Adipocyte (in vitro differentiated cells): ENCODE measurements at regions not wholly inside any gene's neighbourhood (a gene's known extent, or its start where the extent isn't known, plus 50 kb on each side); places are given as distances from the start of the nearest gene placed in this dataset.

Experiments used
- DNase-seq: peaks from one replicate; pipeline ENCODE4 v3.0.0-alpha.2; 2015; ENCODE audit warnings: low read depth
- H3K27me3 ChIP-seq: replicated peaks from 2 replicates; pipeline ENCODE4 v1.7.0; 2013; ENCODE audit warnings: mild to moderate bottlenecking, low read length, moderate library complexity; ENCODE audit not compliant: control insufficient read depth, insufficient read depth
- H3K36me3 ChIP-seq: 2 replicates; pipeline ENCODE4 v1.7.0; 2013; ENCODE audit warnings: low read length, mild to moderate bottlenecking, moderate library complexity; ENCODE audit not compliant: control insufficient read depth, insufficient read depth, severe bottlenecking
- H3K4me1 ChIP-seq: 2 replicates; pipeline ENCODE4 v1.7.0; 2013; ENCODE audit warnings: mild to moderate bottlenecking, low read length, moderate library complexity; ENCODE audit not compliant: control insufficient read depth, insufficient read depth
- H3K4me3 ChIP-seq: 2 replicates; pipeline ENCODE4 v1.7.0; 2013; ENCODE audit warnings: mild to moderate bottlenecking, low read length, moderate library complexity
- H3K9ac ChIP-seq: 2 replicates; pipeline ENCODE4 v1.7.0; 2013; ENCODE audit warnings: mild to moderate bottlenecking, low read length, moderate library complexity
- H3K9me3 ChIP-seq: 2 replicates; pipeline ENCODE4 v1.7.0; 2013; ENCODE audit warnings: mild to moderate bottlenecking, low read length, moderate library complexity; ENCODE audit not compliant: control insufficient read depth

DNA sequence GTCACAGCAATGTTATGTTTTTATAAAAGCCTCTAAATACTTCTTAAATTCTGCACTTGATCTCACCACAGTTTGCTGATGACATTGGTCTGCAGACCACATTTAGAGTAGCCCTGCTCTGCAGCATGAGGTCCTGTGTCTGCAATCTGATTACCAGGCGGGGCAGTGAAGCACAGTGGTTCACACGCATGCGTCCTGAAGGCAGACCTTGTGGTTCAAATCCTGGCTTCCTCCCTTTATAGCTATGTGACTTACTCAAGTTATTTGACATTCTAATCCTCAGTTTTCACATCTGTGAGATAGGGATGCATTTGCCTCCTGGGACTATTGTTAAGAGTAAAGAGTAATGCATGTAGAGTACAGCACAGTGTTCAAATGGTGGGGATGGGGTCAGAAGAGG is 50.3 kb downstream of the BMAL2 start:
- peak overlapping the region; percentile 58 for H3K9ac ChIP-seq
- H3K9me3 ChIP-seq: no peaks in the 10 kb centered on the region
- DNase-seq: no peak

DNA sequence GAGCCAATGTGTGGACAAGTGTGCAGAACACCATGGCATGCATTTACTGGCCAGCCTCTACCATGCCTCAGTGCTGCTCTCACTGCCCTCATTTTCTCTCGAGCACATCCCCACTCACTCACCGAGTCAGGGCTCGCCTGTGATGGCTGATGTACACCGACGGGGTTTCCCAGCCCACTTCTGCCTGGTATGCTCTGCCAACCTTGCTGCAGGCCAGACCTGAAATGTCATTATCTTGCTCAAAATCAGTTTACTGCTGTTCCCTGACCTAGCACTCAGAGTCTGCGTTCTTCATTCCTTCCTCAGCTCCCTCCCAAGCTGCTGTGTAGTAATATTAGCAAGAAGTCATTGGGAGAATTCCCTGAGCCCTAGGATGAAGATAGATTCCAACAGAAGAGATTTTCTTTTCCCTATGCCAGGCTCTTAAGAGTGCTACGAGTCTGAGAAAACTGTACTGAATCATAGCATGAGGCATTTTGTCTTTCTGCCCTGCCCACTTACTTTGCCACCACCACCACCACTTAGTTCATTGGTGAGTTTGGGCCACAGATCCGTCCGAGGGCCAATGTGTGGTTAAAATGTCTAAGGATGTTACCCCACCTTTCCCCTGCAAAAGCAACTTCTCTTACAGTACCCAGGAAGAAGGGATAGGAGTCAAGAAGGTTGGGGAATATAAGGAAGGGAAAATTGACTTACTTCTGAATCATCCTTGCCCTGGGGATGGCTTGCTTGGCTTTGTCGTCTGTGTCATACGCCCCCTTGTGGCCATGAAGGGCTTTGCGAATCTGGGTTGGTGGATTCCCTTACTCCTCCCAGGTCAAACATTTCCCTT is 51.0 kb downstream of the BMAL2 start:
- H3K9ac ChIP-seq: no peak overlapping the region
- peak; percentile 91 for DNase-seq
- H3K9me3 ChIP-seq: no peaks in the 10 kb centered on the region
- peaks cover 30% of the 10 kb centered on the region for H3K4me1 ChIP-seq
- H3K36me3 ChIP-seq: no peaks in the 10 kb centered on the region
- no peak overlapping the region for H3K4me3 ChIP-seq
- H3K27me3 ChIP-seq: no peaks in the 10 kb centered on the region

More for the DNA sequence above, 50.3 kb downstream of the BMAL2 start:
- Histone ChIP-seq H3K4me3 (no peak overlapping the region), H3K4me1 (peaks cover 30% of the 10 kb centered on the region), H3K36me3 (no peaks in the 10 kb centered on the region), H3K27me3 (no peaks in the 10 kb centered on the region)

DNA sequence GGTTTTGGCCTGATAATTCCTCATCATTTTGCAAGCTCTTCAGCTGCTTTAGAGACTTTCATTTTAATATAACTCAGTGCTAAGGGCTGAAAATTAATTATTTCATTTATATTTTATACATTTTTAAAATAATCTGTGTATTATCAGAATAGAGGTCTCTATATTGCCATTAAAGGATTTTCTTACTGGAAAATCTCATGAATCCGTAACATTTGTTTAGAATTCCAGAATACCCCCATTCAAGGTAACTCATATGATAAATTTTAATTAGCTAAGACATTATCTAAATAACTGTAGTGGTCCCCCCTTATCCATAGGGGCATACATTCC is 51.6 kb downstream of the BMAL2 start:
- Histone ChIP-seq H3K4me1 (peaks cover 30% of the 10 kb centered on the region), H3K27me3 (no peaks in the 10 kb centered on the region), H3K9me3 (no peaks in the 10 kb centered on the region), H3K36me3 (no peaks in the 10 kb centered on the region), H3K4me3 (no peak overlapping the region), H3K9ac (no peak overlapping the region)
- no peak for DNase-seq

DNA sequence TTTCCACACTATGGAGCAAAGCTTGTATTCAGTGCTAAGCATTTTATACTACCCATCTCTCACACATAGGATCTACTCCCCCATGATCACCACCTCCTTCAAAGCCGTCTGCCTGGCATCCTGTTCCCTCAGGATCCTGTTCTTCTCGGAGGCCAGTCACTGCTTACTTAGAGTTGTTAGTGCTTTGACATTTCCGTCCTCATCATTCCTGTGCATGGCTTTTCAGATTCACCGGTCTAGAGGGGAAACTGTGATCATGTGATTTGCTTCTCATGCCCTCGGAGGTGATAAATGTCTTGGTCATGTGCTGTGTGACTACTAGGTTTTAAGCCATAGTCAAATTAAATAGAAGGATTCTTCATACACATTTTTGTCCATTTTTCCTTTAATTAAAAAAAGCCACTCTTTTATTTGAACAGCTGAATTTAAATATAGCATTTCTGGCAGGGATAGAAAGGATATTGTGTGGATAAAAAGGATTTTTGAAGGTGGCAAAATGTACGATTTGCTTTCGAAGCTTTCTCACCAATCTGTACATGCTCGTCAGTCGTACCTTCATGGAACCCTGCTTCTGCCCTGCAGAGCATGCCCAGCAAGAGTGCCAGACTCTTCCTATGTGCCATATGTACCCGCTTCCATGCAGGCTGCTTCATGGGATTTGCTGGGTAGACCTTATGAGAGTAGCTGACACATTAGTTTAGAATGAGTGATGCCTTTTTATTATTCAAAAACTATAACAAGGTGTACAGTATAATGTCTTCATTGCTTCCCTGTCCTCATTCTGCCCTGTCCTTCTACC is 53.3 kb downstream of the BMAL2 start:
- DNase-seq: no peak
- no peaks in the 10 kb centered on the region for H3K27me3 ChIP-seq

GRCh38 chr12:27387473-27387872 is 54.8 kb downstream of the BMAL2 start:
- H3K9me3 ChIP-seq: no peaks in the 10 kb centered on the region
- H3K4me3 ChIP-seq: no peak overlapping the region
- peaks cover 15% of the 10 kb centered on the region for H3K4me1 ChIP-seq
- H3K9ac ChIP-seq: no peak overlapping the region
- H3K36me3 ChIP-seq: no peaks in the 10 kb centered on the region
- H3K27me3 ChIP-seq: no peaks in the 10 kb centered on the region
- DNase-seq: no peak

More for the DNA sequence above, 53.3 kb downstream of the BMAL2 start:
- H3K4me1 ChIP-seq: peaks cover 29% of the 10 kb centered on the region
- H3K9me3 ChIP-seq: no peaks in the 10 kb centered on the region
- no peak overlapping the region for H3K4me3 ChIP-seq
- no peak overlapping the region for H3K9ac ChIP-seq
- H3K36me3 ChIP-seq: no peaks in the 10 kb centered on the region

GRCh38 chr12:27388650-27389049 is 56.0 kb downstream of the BMAL2 start:
- Histone ChIP-seq H3K9ac (no peak overlapping the region), H3K4me3 (no peak overlapping the region), H3K27me3 (no peaks in the 10 kb centered on the region), H3K4me1 (peaks cover 4% of the 10 kb centered on the region), H3K36me3 (no peaks in the 10 kb centered on the region), H3K9me3 (no peaks in the 10 kb centered on the region)
- DNase-seq: no peak

GRCh38 chr12:27394676-27395075 is 51.9 kb upstream of the SMCO2 start:
- peaks cover 14% of the 10 kb centered on the region for H3K4me1 ChIP-seq
- no peak for DNase-seq
- no peaks in the 10 kb centered on the region for H3K36me3 ChIP-seq
- no peak overlapping the region for H3K4me3 ChIP-seq
- no peak overlapping the region for H3K9ac ChIP-seq
- H3K9me3 ChIP-seq: no peaks in the 10 kb centered on the region
- no peaks in the 10 kb centered on the region for H3K27me3 ChIP-seq

DNA sequence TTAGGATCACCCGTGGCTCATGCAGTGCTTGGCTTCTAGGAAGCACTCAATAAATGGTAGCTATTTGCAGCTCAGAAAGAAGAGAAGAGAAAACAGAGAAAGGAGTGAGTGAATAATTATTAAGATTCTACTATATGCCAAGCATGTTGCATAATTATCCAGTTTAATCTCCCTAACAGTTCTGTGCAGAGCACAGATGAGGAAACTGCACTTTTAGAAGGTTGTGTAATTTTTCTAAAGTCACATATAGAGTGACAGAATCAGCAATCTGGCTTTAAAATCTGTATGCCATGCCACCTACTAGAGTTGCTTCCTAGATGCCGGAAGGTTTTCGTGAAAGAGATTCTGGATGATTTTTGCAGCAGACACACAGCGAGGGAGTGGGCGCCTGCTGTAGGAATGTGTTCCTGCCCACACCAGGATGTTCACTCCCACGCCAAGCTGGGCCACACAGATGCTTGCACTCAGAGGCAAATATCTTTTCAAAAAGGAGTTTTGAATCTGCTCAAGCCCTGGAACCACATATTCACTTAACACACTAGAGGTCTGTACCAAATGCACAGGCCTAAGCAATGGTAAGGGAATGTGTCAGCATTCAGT is 50.2 kb upstream of the SMCO2 start:
- Histone ChIP-seq H3K27me3 (no peaks in the 10 kb centered on the region), H3K9me3 (no peaks in the 10 kb centered on the region), H3K4me3 (no peak overlapping the region), H3K9ac (no peak overlapping the region), H3K4me1 (peaks cover 19% of the 10 kb centered on the region), H3K36me3 (no peaks in the 10 kb centered on the region)
- DNase-seq: no peak
